ENCODE measurements at regions not wholly inside any gene's neighbourhood (a gene's known extent, or its start where the extent isn't known, plus 50 kb on each side); places are given as distances from the start of the nearest gene placed in this dataset.

- Mint-ChIP-seq H3K27ac (ENCODE audit: unreplicated experiment) (no peak overlapping the region), H3K4me1 (no peaks in the 10 kb centered on the region), H3K36me3 (ENCODE audit: low read depth) (no peaks in the 10 kb centered on the region), H3K9me3 (peaks cover 3% of the 10 kb centered on the region), H3K4me3 (no peak overlapping the region), H3K27me3 (ENCODE audit: low read depth) (no peaks in the 10 kb centered on the region)
- no peak for TF ChIP-seq CTCF (conservative IDR thresholded peaks at IDR 0.05)
- no peak for DNase-seq (ENCODE audit: low read depth, low spot score)
Measured at GRCh38 chr9:119036969-119037368, 332.3 kb downstream of the BRINP1 start.

- peaks cover 3% of the 10 kb centered on the region for H3K4me1 Mint-ChIP-seq
- TF ChIP-seq CTCF (conservative IDR thresholded peaks at IDR 0.05) = no peak
Measured at GRCh38 chr9:119043996-119044395, 325.2 kb downstream of the BRINP1 start.

GRCh38 chr9:119044806-119045205 is 324.4 kb downstream of the BRINP1 start:
- Mint-ChIP-seq H3K27me3 (ENCODE audit: low read depth) (no peaks in the 10 kb centered on the region), H3K4me3 (no peak overlapping the region), H3K4me1 (peaks cover 3% of the 10 kb centered on the region), H3K36me3 (ENCODE audit: low read depth) (no peaks in the 10 kb centered on the region), H3K9me3 (no peaks in the 10 kb centered on the region), H3K27ac (ENCODE audit: unreplicated experiment) (no peak overlapping the region)
- no peak for TF ChIP-seq CTCF (conservative IDR thresholded peaks at IDR 0.05)
- no peak for DNase-seq (ENCODE audit: low read depth, low spot score)

More at GRCh38 chr9:119043996-119044395, 325.2 kb downstream of the BRINP1 start:
- Mint-ChIP-seq H3K27ac (ENCODE audit: unreplicated experiment) (no peak overlapping the region), H3K4me3 (no peak overlapping the region), H3K27me3 (ENCODE audit: low read depth) (no peaks in the 10 kb centered on the region), H3K36me3 (ENCODE audit: low read depth) (no peaks in the 10 kb centered on the region), H3K9me3 (no peaks in the 10 kb centered on the region)
- no peak for DNase-seq (ENCODE audit: low read depth, low spot score)

- no peak for DNase-seq (ENCODE audit: low read depth, low spot score)
- H3K9me3 Mint-ChIP-seq = no peaks in the 10 kb centered on the region
- H3K4me3 Mint-ChIP-seq = no peak overlapping the region
- no peaks in the 10 kb centered on the region for H3K36me3 Mint-ChIP-seq (ENCODE audit: low read depth)
- no peaks in the 10 kb centered on the region for H3K27me3 Mint-ChIP-seq (ENCODE audit: low read depth)
- no peak overlapping the region for H3K27ac Mint-ChIP-seq (ENCODE audit: unreplicated experiment)
- peaks cover 3% of the 10 kb centered on the region for H3K4me1 Mint-ChIP-seq
- TF ChIP-seq CTCF (conservative IDR thresholded peaks at IDR 0.05) = no peak
Measured at GRCh38 chr9:119047513-119048307, 321.5 kb downstream of the BRINP1 start.

- H3K4me1 Mint-ChIP-seq = no peaks in the 10 kb centered on the region
- no peaks in the 10 kb centered on the region for H3K27me3 Mint-ChIP-seq (ENCODE audit: low read depth)
- H3K9me3 Mint-ChIP-seq = no peaks in the 10 kb centered on the region
- TF ChIP-seq CTCF (conservative IDR thresholded peaks at IDR 0.05) = no peak
- DNase-seq (ENCODE audit: low read depth, low spot score) = no peak
- H3K4me3 Mint-ChIP-seq = no peak overlapping the region
- H3K27ac Mint-ChIP-seq (ENCODE audit: unreplicated experiment) = no peak overlapping the region
- no peaks in the 10 kb centered on the region for H3K36me3 Mint-ChIP-seq (ENCODE audit: low read depth)
Measured at GRCh38 chr9:119050281-119050680, 319.0 kb downstream of the BRINP1 start.
